ENCODE measurements at regions not wholly inside any gene's neighbourhood (a gene's known extent, or its start where the extent isn't known, plus 50 kb on each side); places are given as distances from the start of the nearest gene placed in this dataset.

- TF ChIP-seq CBX2 (IDR thresholded peaks at IDR 0.05; ENCODE audit: insufficient read depth, low read length, poor library complexity, severe bottlenecking) (no peak), ZBTB43 (CRISPR knock-in tag; IDR thresholded peaks at IDR 0.05) (no peak), TRIM24 (IDR thresholded peaks at IDR 0.05) (peak; percentile 59 to 62; a peak in 3 of 4 replicates), ZNF316 (IDR thresholded peaks at IDR 0.05) (peak; percentile 88), ZBTB40 (IDR thresholded peaks at IDR 0.05) (no peak), ZBTB40 (CRISPR knock-in tag; IDR thresholded peaks at IDR 0.05) (no peak), EZH2 (IDR thresholded peaks at IDR 0.05; ENCODE audit: borderline replicate concordance, low read depth, low read length) (no peak), GTF2A2 (tag; IDR thresholded peaks at IDR 0.05) (no peak), ARID3B (CRISPR knock-in tag; IDR thresholded peaks at IDR 0.05; ENCODE audit: borderline replicate concordance) (no peak), ZC3H4 (CRISPR knock-in tag; IDR thresholded peaks at IDR 0.05; ENCODE audit: borderline replicate concordance) (no peak), NBN (IDR thresholded peaks at IDR 0.05; ENCODE audit: low read depth) (no peak), ZBTB7A (IDR thresholded peaks at IDR 0.05; ENCODE audit: borderline replicate concordance, control insufficient read depth, low read depth, low read length) (no peak), E2F5 (CRISPR knock-in tag; IDR thresholded peaks at IDR 0.05) (no peak), MCM3 (IDR thresholded peaks at IDR 0.05) (no peak), GABPB2 (CRISPR knock-in tag; conservative IDR thresholded peaks at IDR 0.05) (no peak), SMAD4 (CRISPR knock-in tag; conservative IDR thresholded peaks at IDR 0.05) (peak; percentile 48; the same call in 1 of the 2 replicates)
These were observed 51.6 kb upstream of the ABCC9 start (continued) for GRCh38 chr12:21992823-21993222.

Data from K562 (cell line).